HAP-1 (cell line): ENCODE measurements at regions not wholly inside any gene's neighbourhood (a gene's known extent, or its start where the extent isn't known, plus 50 kb on each side); places are given as distances from the start of the nearest gene placed in this dataset.

Experiments
- DNase-seq, 2 experiments: peaks; one replicate each; pipeline ENCODE4 v3.0.0-alpha.2; 2016 to 2020; ENCODE audit warnings: low spot score in 2 of 2
- H3K27me3 ChIP-seq: fragments of 250-450 bp; sonication (Bioruptor Pico); 2 replicates; pipeline ENCODE4 v1.5.1; 2020; ENCODE audit warnings: low read depth, mild to moderate bottlenecking, moderate library complexity
- H3K36me3 ChIP-seq: fragments of 250-450 bp; sonication (Bioruptor Pico); replicated peaks from 2 replicates; pipeline ENCODE4 v1.5.1; 2020; ENCODE audit warnings: mild to moderate bottlenecking
- H3K4me1 ChIP-seq: fragments of 250-450 bp; sonication (Bioruptor Pico); 2 replicates; pipeline ENCODE4 v1.5.1; 2020; ENCODE audit warnings: mild to moderate bottlenecking
- H3K4me3 ChIP-seq: fragments of 250-450 bp; sonication (Bioruptor Pico); 2 replicates; pipeline ENCODE4 v1.5.1; 2020; ENCODE audit warnings: mild to moderate bottlenecking, moderate library complexity
- H3K9me3 ChIP-seq: fragments of 250-450 bp; sonication (Bioruptor Pico); 2 replicates; pipeline ENCODE4 v1.5.1; 2020; ENCODE audit warnings: mild to moderate bottlenecking, moderate library complexity
- in situ Hi-C: fragments of 300-500 bp; cut with MboI; formaldehyde crosslinking; loops from 3 replicates; pipeline ENCODE4 v1.14.3; 2020; ENCODE audit warnings: low sequenced_read_pairs, inconsistent platforms, mixed read lengths

DNA sequence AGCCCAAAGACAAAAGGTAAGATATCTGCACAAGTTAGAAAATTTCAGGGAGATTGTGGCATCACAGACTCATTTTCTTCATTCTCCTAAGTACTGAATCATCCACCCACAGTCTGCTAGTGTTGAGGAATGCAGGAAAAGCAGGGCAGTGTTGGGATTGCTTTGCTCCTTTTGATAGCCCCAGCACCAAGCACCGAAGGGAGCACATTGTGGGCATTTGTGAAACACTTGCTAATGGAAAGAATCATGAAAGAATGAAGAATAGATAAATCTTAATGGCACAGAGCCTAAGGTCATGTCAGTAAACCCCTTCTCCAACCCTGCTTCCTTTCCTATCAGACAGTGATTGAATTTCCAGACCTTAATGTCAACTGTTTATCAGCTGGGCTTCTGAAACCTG lies 103.1 kb upstream of the GPRIN3 start:
- DNase-seq, result no peak
- Histone ChIP-seq H3K36me3 (no peaks in the 10 kb centered on the region), H3K27me3 (no peaks in the 10 kb centered on the region), H3K9me3 (no peaks in the 10 kb centered on the region), H3K4me1 (no peaks in the 10 kb centered on the region), H3K4me3 (no peak overlapping the region)
- in situ Hi-C loops, result no loop called here

DNA sequence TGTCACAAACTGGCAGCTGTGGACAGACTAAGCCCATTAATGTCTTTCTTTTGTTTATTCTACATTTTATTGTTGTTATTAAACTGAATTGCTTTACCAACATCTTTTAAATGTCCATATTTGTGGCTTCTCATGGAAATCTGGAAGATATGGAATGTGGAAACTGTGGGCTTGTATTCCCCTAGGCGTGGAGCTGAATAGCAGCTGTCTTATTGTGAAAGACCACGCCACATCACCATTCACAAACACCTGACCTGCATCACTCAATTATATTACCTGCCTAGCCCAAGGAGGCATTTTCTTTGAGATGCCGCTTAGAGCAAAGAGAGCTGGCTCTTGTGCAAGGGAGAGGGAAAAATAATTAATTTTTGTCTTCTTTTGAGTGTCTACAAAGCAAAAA lies 96.9 kb upstream of the GPRIN3 start:
- H3K27me3 ChIP-seq, result no peaks in the 10 kb centered on the region
- no peak for DNase-seq
- in situ Hi-C loops, result no loop called here

DNA sequence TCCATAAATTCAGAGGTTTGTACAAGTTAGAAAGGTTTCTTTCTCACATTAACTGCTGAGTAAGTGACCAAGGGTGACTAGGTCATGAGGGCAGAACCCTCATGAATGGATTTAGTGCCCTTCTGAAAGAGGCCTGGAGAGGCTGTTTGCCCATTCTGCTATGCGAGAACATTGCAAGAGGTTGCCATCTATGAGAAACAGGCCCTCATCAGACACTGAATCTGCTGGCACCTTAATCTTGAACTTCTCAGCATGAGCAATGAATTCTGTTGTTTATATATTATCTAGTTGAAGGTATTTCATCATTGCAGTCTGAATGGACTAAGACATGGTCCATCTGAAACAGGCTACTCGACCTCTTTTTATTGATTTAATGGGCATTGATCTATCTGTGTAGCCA lies 96.2 kb upstream of the GPRIN3 start:
- H3K36me3 ChIP-seq, result no peaks in the 10 kb centered on the region
- in situ Hi-C loops, result no loop called here
- no peaks in the 10 kb centered on the region for H3K9me3 ChIP-seq
- no peaks in the 10 kb centered on the region for H3K4me1 ChIP-seq
- no peak for DNase-seq
- no peak overlapping the region for H3K4me3 ChIP-seq
- H3K27me3 ChIP-seq, result peaks cover 2% of the 10 kb centered on the region

More for the DNA sequence above, 96.9 kb upstream of the GPRIN3 start:
- H3K4me3 ChIP-seq, result no peak overlapping the region
- H3K4me1 ChIP-seq, result no peaks in the 10 kb centered on the region
- H3K9me3 ChIP-seq, result no peaks in the 10 kb centered on the region
- no peaks in the 10 kb centered on the region for H3K36me3 ChIP-seq

DNA sequence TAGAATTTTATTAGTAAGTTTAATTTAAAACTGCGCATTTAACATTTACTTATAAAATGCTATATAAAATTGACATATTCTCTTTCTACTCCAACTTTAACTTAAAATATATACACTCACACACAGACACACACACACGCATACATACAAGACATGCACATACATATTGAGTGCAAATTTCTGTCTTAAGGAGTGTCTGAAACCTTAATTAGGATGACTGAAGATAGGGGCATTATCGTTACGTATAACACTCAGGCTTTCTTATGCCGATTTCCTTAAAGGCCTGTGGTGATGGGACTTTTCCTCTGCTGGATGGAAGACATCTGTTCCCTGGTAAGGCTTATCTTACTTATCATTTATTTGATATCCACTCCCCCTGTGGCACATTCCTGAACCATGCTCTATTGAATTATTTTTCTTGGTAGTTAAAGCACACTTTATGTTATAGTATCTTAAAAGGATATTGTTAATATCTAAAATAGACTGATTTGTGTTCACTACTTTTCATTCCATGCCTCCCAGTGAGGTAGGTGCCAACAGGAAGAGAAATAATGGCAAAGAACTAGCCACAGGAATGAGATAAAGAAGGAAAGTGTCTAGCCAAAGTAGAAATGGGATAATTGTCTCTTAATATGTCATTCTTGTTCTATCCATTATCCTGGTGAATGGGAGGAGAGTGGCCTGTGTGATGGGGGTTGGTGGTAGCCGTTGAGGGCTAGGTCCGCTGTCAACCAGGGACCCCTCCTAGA lies 92.9 kb upstream of the GPRIN3 start:
- Histone ChIP-seq H3K4me1 (no peaks in the 10 kb centered on the region), H3K27me3 (peaks cover 9% of the 10 kb centered on the region), H3K4me3 (no peak overlapping the region), H3K36me3 (no peaks in the 10 kb centered on the region), H3K9me3 (no peaks in the 10 kb centered on the region)
- DNase-seq, result no peak
- in situ Hi-C loops, result no loop called here

DNA sequence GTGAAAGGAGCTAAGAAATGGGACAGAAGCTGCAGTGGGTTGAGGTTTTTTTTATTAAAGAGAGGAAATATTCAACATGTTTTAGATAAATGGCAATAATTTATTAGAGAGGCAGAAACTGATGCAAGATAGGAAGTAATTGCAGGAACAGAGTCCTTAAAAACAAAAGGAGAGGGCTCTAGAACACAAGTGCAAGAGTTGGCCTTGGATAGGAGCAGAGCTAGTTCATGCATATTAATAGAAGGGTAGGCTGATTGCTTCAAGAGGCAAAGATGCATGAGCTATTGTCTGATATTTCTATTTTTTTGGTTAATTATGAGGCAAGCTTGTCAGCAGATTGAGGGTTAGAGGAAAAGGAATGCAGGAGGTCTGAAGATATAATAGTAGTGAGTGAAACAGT lies 91.0 kb upstream of the GPRIN3 start:
- H3K9me3 ChIP-seq, result no peaks in the 10 kb centered on the region
- in situ Hi-C loops, result no loop called here
- H3K4me3 ChIP-seq, result no peak overlapping the region
- no peaks in the 10 kb centered on the region for H3K4me1 ChIP-seq
- H3K27me3 ChIP-seq, result peaks cover 9% of the 10 kb centered on the region
- no peaks in the 10 kb centered on the region for H3K36me3 ChIP-seq
- DNase-seq, result no peak

DNA sequence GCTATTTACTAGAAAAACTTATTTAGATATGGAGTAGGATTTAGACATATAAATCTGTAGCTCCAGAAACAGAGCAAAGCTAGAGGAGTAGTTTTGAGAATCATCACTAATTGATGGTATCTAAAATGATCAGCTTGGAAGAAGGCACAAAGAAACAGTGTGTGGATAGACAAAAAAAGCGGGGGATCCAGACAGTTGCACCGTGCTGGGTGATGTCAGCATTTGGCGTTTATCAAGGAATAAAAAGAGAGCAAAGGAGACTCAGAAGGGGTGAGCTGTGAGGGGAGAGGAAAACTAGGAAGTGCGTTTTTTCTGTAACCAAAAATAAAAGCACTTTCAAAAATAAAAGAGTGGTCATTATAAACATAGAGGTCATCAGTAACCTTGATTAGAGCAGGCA lies 90.5 kb upstream of the GPRIN3 start:
- H3K4me1 ChIP-seq, result no peaks in the 10 kb centered on the region
- no peak for DNase-seq
- in situ Hi-C loops, result no loop called here

DNA sequence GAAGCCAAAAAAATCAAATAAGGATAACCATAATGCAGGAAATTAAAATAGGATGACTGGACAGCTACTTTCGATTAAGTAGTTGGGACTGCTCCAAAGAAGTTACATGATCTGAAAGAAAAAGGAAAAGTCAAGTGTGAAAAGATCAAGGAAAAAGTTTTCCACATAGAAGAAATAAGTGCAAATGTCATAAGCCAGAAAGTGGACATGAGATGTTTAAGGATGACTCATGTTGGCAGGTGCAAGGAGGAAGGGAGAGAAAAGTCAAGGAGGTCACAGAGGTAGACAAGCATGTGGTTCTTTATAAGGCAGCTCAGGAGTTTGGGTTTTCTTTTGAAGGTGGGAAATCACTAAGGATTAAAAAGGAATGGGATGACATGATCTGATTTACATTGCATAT lies 89.8 kb upstream of the GPRIN3 start:
- no peak overlapping the region for H3K4me3 ChIP-seq
- H3K36me3 ChIP-seq, result no peaks in the 10 kb centered on the region
- no peaks in the 10 kb centered on the region for H3K4me1 ChIP-seq
- no peaks in the 10 kb centered on the region for H3K9me3 ChIP-seq
- no peak for DNase-seq
- H3K27me3 ChIP-seq, result peaks cover 9% of the 10 kb centered on the region
- in situ Hi-C loops, result no loop called here

More for the DNA sequence above, 90.5 kb upstream of the GPRIN3 start:
- H3K36me3 ChIP-seq, result no peaks in the 10 kb centered on the region
- no peak overlapping the region for H3K4me3 ChIP-seq
- peaks cover 9% of the 10 kb centered on the region for H3K27me3 ChIP-seq
- no peaks in the 10 kb centered on the region for H3K9me3 ChIP-seq

DNA sequence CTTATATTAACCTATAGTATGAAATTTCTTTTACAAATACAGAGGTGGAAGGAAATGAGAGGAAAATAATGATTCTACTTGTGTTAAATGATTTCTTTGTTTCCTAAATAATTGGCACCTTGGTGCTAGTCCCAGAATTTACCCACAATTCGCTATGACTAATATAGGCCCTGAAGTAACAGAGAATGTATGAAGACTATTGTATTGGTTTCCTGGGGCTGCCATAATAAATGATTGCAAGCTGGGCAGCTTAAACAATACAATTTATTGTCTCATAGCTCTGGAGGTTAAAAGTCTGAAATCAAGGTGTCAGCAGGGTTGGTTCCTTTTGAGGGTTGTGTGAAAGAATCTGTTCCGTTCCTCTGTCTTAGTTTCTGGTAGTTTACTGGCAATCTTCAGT lies 74.8 kb upstream of the GPRIN3 start:
- DNase-seq, result no peak
- no peaks in the 10 kb centered on the region for H3K9me3 ChIP-seq
- in situ Hi-C loops, result no loop called here
- no peaks in the 10 kb centered on the region for H3K4me1 ChIP-seq
- no peak overlapping the region for H3K4me3 ChIP-seq
- H3K36me3 ChIP-seq, result no peaks in the 10 kb centered on the region
- no peaks in the 10 kb centered on the region; the same call in 1 of the 2 replicates for H3K27me3 ChIP-seq

DNA sequence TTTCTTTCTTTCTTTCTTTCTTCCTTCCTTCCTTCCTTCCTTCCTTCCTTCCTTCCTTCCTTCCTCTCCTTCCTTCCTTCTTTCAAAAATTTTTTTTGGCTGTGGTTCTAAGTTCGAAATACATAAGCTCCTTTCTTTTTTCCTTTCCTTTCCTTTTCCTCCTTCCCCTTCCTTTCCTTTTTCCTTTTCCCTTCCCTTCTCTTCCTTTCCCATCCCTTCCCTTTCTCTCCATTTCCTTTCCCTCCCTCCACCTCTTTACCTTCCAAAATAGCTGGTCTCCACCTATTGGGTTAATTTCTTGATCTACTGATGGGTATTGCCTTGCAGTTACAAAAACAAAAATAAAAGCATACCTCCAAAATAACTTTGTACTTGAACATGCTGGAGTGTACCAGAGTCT lies 73.4 kb upstream of the GPRIN3 start:
- H3K9me3 ChIP-seq, result no peaks in the 10 kb centered on the region
- H3K27me3 ChIP-seq, result no peaks in the 10 kb centered on the region; the same call in 1 of the 2 replicates
- in situ Hi-C loops, result no loop called here
- no peaks in the 10 kb centered on the region for H3K4me1 ChIP-seq
- H3K4me3 ChIP-seq, result no peak overlapping the region
- H3K36me3 ChIP-seq, result no peaks in the 10 kb centered on the region
- no peak for DNase-seq

DNA sequence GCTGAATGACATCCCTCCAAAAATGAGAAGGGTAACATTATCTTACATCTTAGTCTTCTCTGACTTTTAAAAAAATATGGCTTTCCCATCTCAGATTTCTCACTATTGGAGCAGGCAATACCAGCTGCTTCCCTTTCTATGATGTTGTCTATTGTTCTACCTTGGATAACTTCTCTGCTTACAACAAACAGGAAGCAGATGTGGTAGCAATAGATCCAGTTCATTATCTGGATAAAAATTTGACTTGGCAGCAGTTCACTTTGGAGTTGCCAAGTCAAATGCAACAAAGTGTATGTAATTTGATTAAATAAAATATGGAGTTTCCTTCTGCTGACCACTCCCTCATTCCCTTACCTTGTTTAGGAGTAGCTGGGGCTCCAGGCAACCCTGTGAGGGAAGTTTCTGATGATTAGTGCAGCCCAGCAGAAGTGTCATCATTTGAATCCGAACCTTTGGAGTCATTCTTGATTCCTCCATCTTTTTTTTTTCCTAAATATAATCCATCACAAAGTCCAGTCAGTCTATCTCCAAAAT lies 72.0 kb upstream of the GPRIN3 start:
- in situ Hi-C loops, result no loop called here
- Histone ChIP-seq H3K4me1 (no peaks in the 10 kb centered on the region), H3K36me3 (no peaks in the 10 kb centered on the region), H3K4me3 (no peak overlapping the region), H3K9me3 (no peaks in the 10 kb centered on the region), H3K27me3 (no peaks in the 10 kb centered on the region; the same call in 1 of the 2 replicates)
- DNase-seq, result no peak

DNA sequence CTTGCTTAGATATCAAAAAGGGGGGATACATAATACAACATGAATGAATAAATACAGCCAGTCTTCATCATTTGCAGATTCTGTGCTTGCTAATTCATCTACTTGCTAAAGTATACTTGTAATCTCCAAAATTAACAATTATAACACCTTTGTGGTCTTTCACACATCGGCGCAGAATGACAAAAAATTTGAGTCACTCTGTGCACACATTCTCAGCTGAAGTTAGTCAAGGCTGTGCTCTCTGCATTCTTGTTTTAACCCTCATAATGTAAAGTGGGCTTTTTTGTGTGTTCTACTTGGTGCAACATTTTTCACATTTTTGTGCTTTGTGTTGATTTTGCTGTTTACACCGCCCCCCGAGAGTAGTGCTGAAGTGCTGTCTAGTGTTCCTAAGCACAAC lies 65.8 kb upstream of the GPRIN3 start:
- DNase-seq, result no peak
- no peaks in the 10 kb centered on the region; the same call in 1 of the 2 replicates for H3K27me3 ChIP-seq
- H3K9me3 ChIP-seq, result no peaks in the 10 kb centered on the region
- in situ Hi-C loops, result no loop called here
- no peaks in the 10 kb centered on the region for H3K4me1 ChIP-seq
- no peak overlapping the region for H3K4me3 ChIP-seq
- no peaks in the 10 kb centered on the region for H3K36me3 ChIP-seq

DNA sequence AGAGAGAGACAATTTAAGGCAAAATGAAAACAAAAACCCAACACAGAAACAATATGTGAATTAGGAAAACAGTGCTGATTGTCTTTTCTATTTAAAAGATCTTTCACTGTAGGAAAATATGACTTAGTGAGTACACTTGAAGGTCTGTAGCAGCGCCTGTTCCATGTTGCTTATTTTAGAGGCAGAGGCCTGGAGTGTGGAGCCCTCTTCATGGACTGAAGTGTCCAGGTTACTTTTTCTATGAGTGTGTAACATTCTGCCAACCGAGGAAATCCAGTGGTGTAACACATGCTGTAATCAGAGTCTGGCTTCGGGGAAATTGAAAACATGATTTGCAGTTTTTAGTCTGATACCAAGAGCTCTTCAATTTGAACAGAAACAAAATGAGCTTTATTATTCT lies 64.0 kb upstream of the GPRIN3 start:
- H3K4me1 ChIP-seq, result no peaks in the 10 kb centered on the region
- no peak for DNase-seq
- H3K9me3 ChIP-seq, result no peaks in the 10 kb centered on the region
- H3K27me3 ChIP-seq, result no peaks in the 10 kb centered on the region
- no peaks in the 10 kb centered on the region for H3K36me3 ChIP-seq
- in situ Hi-C loops, result no loop called here
- no peak overlapping the region for H3K4me3 ChIP-seq

DNA sequence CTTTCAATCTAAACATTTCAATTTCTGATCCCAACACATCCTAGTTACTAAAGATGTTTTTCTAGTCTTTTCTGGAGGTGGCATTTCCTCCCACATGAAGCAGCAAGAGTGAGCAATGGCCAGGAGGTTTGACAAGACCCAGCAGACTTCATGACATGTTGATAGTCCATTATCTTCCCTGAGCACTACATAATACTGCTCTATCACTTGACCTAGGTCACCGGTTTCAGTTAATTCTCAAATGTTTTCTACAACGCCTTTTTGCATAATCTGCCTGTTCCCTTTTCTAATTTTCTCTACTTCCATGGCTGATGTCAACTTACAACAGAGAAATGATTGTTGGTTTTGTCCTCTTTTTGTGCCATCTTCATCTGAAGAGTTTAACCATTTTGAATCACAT lies 62.0 kb upstream of the GPRIN3 start:
- H3K9me3 ChIP-seq, result no peaks in the 10 kb centered on the region

DNA sequence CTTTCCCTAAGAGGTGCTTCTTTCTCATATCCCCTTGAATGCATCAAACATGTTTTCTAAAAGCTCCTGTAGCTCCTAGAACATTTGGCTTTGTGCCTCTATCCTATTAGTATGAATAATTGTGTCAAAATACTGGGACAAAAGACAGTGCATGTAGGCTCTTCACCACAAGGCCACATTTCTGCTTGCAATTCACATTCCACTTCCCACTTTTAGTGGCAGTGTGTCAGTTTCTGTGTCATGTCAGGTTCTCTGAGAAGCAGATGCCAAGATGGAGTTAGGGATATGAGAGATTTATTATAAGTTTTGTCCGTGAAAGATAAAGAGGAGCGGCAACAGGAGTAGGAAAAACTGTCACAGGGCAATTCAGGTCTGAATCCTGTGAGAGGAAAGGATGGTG lies 61.3 kb upstream of the GPRIN3 start:
- Histone ChIP-seq H3K27me3 (no peaks in the 10 kb centered on the region), H3K9me3 (no peaks in the 10 kb centered on the region), H3K36me3 (no peaks in the 10 kb centered on the region), H3K4me1 (no peaks in the 10 kb centered on the region), H3K4me3 (no peak overlapping the region)
- DNase-seq, result no peak
- in situ Hi-C loops, result no loop called here

More for the DNA sequence above, 62.0 kb upstream of the GPRIN3 start:
- Histone ChIP-seq H3K4me1 (no peaks in the 10 kb centered on the region), H3K27me3 (no peaks in the 10 kb centered on the region), H3K36me3 (no peaks in the 10 kb centered on the region), H3K4me3 (no peak overlapping the region)
- in situ Hi-C loops, result no loop called here
- no peak for DNase-seq

DNA sequence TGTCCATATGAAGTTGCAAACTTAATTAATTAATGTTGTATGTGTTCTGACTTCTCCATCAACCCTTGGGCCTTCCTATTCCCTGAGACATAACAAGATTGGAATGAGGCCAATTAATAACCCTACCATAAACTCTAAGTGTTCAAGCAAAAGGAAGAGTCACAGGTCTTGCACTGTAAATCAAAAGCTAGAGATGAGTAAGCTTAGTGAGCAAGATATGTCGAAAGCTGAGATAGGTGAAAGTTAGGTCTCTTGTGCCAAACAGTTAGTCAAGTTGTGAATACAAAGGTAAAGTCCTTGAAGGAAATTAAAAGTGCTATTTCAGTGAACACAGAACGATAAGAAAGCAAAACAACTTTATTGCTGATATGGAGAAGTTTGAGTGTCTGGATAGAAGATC lies 58.2 kb upstream of the GPRIN3 start:
- Histone ChIP-seq H3K9me3 (no peaks in the 10 kb centered on the region), H3K4me3 (no peak overlapping the region), H3K36me3 (no peaks in the 10 kb centered on the region), H3K4me1 (no peaks in the 10 kb centered on the region), H3K27me3 (no peaks in the 10 kb centered on the region)
- no peak for DNase-seq
- in situ Hi-C loops, result no loop called here
